Peyer's patch (tissue), 4 donors: ENCODE measurements at regions not wholly inside any gene's neighbourhood (a gene's known extent, or its start where the extent isn't known, plus 50 kb on each side); places are given as distances from the start of the nearest gene placed in this dataset.

Experiments used
- POLR2A ChIP-seq, 2 donors: fragments of 450-650 bp; IDR thresholded peaks; one replicate each; pipeline ENCODE4 v1.5.1; 2017; ENCODE audit warnings: antibody characterized with exemption in 2 of 2, mild to moderate bottlenecking in 2 of 2, moderate library complexity in 2 of 2
- TF ChIP-seq, protein P1 (sequence below), 6 experiments: fragments of 450-650 bp in 4 of 6; fragments of 200-600 bp in 2 of 6; sonication (generic) in 1 of 6; IDR thresholded peaks; one replicate each; pipeline ENCODE4 v1.5.1; 2017 to 2019; ENCODE audit warnings: antibody characterized with exemption in 6 of 6, mild to moderate bottlenecking in 3 of 6, moderate library complexity in 1 of 6

DNA sequence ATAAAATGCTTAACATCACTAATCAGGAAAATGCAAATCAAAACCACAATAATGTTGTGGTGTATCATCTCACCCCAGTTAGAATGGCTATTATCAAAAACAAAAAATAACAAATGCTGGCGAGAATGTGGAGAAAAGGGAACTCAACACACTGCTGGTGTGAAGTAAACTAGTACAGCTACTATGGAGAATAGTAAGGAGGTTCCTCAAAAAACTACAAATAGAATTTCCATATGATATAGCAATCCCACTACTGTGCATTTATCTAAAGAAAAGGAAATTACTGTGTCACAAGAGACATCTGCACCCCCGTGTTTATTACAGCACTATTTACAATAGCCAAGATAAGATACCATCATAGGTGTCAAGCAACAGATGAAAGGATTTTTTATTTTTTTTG is 214.5 kb upstream of the RASA1 start:
- TF ChIP-seq, protein P1, sequence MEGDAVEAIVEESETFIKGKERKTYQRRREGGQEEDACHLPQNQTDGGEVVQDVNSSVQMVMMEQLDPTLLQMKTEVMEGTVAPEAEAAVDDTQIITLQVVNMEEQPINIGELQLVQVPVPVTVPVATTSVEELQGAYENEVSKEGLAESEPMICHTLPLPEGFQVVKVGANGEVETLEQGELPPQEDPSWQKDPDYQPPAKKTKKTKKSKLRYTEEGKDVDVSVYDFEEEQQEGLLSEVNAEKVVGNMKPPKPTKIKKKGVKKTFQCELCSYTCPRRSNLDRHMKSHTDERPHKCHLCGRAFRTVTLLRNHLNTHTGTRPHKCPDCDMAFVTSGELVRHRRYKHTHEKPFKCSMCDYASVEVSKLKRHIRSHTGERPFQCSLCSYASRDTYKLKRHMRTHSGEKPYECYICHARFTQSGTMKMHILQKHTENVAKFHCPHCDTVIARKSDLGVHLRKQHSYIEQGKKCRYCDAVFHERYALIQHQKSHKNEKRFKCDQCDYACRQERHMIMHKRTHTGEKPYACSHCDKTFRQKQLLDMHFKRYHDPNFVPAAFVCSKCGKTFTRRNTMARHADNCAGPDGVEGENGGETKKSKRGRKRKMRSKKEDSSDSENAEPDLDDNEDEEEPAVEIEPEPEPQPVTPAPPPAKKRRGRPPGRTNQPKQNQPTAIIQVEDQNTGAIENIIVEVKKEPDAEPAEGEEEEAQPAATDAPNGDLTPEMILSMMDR (IDR thresholded peaks at IDR 0.05), result no peak
- no peak for TF ChIP-seq POLR2A (IDR thresholded peaks at IDR 0.05)
